Mesendoderm (in vitro differentiated cells): ENCODE measurements at regions not wholly inside any gene's neighbourhood (a gene's known extent, or its start where the extent isn't known, plus 50 kb on each side); places are given as distances from the start of the nearest gene placed in this dataset.
A peak's percentile ranks its signal among the peaks of the same experiment; 100 is the strongest.

Experiments
- DNase-seq: peaks from one replicate; pipeline ENCODE4 v3.0.0; 2013
- H2AK5ac ChIP-seq: 2 replicates; pipeline ENCODE4 v1.6.1; 2013; ENCODE audit warnings: low read length, inconsistent platforms
- H2BK120ac ChIP-seq: 2 replicates; pipeline ENCODE4 v1.6.1; 2013; ENCODE audit warnings: low read depth, mild to moderate bottlenecking, low read length, moderate library complexity, mixed read lengths
- H2BK15ac ChIP-seq: replicated peaks from 2 replicates; pipeline ENCODE4 v1.6.1; 2013; ENCODE audit warnings: low read depth, mild to moderate bottlenecking, moderate library complexity
- H2BK5ac ChIP-seq: 2 replicates; pipeline ENCODE4 v1.6.1; 2013; ENCODE audit warnings: low read length, inconsistent platforms
- H3K18ac ChIP-seq: 2 replicates; pipeline ENCODE4 v1.6.1; 2013; ENCODE audit warnings: mild to moderate bottlenecking, low read length, mixed read lengths
- H3K23ac ChIP-seq: one replicate; pipeline ENCODE4 v1.6.1; 2013; ENCODE audit warnings: low read length
- H3K27ac ChIP-seq: 2 replicates; pipeline ENCODE4 v1.5.1; 2013; ENCODE audit warnings: low read depth, mild to moderate bottlenecking, inconsistent platforms, low read length, moderate library complexity
- H3K27me3 ChIP-seq: 2 replicates; pipeline ENCODE4 v1.6.1; 2013; ENCODE audit warnings: low read length, control low read depth, mild to moderate bottlenecking, inconsistent platforms; ENCODE audit not compliant: insufficient read depth, poor library complexity
- H3K36me3 ChIP-seq: 2 replicates; pipeline ENCODE4 v1.6.1; 2013; ENCODE audit warnings: low read length, inconsistent platforms; ENCODE audit not compliant: control insufficient read depth, insufficient read depth
- H3K4ac ChIP-seq: one replicate; pipeline ENCODE4 v1.6.1; 2013; ENCODE audit warnings: low read depth, mild to moderate bottlenecking, low read length, moderate library complexity
- H3K4me1 ChIP-seq: 2 replicates; pipeline ENCODE4 v1.6.1; 2013; ENCODE audit warnings: low read depth, low read length, inconsistent platforms; ENCODE audit not compliant: control insufficient read depth
- H3K4me2 ChIP-seq: 2 replicates; pipeline ENCODE4 v1.6.1; 2013; ENCODE audit warnings: low read length
- H3K4me3 ChIP-seq: 2 replicates; pipeline ENCODE4 v1.5.1; 2013; ENCODE audit warnings: mild to moderate bottlenecking, low read length
- H3K56ac ChIP-seq: one replicate; pipeline ENCODE4 v1.6.1; 2013; ENCODE audit warnings: low read length
- H3K79me1 ChIP-seq: 2 replicates; pipeline ENCODE4 v1.6.1; 2013; ENCODE audit warnings: low read length, inconsistent platforms
- H3K79me2 ChIP-seq: 2 replicates; pipeline ENCODE4 v1.6.1; 2013; ENCODE audit warnings: mild to moderate bottlenecking, low read length; ENCODE audit not compliant: control insufficient read depth, insufficient read depth
- H3K9ac ChIP-seq: 2 replicates; pipeline ENCODE4 v1.6.1; 2013; ENCODE audit warnings: low read length, inconsistent platforms
- H4K5ac ChIP-seq: one replicate; pipeline ENCODE4 v1.6.1; 2013; ENCODE audit warnings: low read length
- H4K8ac ChIP-seq: one replicate; pipeline ENCODE4 v1.6.1; 2013; ENCODE audit warnings: low read depth, mild to moderate bottlenecking, control low read depth, low read length, moderate library complexity
- WGBS: extraction: QIAGEN DNeasy Blood & Tissue Kit; methylation state at CpG from one replicate; pipeline ENCODE4 v1.1.7; 2013; ENCODE audit warnings: low lambda C conversion rate, missing lambda C conversion rate; ENCODE audit not compliant: insufficient coverage; ENCODE audit errors: extremely low coverage; 5-methylcytosine and 5-hydroxymethylcytosine counted together

DNA sequence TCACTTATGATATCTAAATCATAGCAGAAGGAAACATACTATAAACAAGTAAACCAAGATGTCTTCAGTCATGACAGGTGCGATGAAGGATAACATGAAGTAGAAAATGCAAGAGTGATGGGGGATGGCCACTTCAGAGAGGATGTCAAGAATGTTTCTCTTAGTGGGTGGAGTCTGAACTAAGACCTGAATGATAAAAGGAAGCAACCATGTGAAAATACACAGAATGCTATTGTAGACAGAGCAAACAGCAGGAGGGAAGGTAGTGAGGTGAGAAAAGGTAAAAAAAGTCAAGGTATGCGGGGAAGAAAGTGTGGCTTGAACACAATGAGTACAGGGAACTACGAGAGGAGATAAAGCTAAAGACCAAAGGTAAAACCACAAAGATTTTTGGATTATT, 341.6 kb downstream of the FBXO15 start:
- H4K8ac ChIP-seq = no peak overlapping the region
- no peak overlapping the region for H3K4me3 ChIP-seq
- H2AK5ac ChIP-seq = no peak overlapping the region
- no peaks in the 10 kb centered on the region for H3K79me1 ChIP-seq
- no peaks in the 10 kb centered on the region for H3K27me3 ChIP-seq
- H3K56ac ChIP-seq = no peak overlapping the region
- no peak overlapping the region for H3K4ac ChIP-seq
- no peak overlapping the region for H3K4me2 ChIP-seq
- peak; percentile 10 for DNase-seq
- H2BK120ac ChIP-seq = no peak overlapping the region
- H2BK5ac ChIP-seq = no peak overlapping the region
- no peak overlapping the region for H2BK15ac ChIP-seq
- no peaks in the 10 kb centered on the region for H3K79me2 ChIP-seq
- no peak overlapping the region for H4K5ac ChIP-seq
- no peak overlapping the region for H3K27ac ChIP-seq
- WGBS = no CpG with 5 or more reads among the region's 3 CpGs
- H3K36me3 ChIP-seq = no peaks in the 10 kb centered on the region
- no peaks in the 10 kb centered on the region for H3K4me1 ChIP-seq
- no peak overlapping the region for H3K18ac ChIP-seq
- H3K23ac ChIP-seq = no peak overlapping the region
- H3K9ac ChIP-seq = no peak overlapping the region

DNA sequence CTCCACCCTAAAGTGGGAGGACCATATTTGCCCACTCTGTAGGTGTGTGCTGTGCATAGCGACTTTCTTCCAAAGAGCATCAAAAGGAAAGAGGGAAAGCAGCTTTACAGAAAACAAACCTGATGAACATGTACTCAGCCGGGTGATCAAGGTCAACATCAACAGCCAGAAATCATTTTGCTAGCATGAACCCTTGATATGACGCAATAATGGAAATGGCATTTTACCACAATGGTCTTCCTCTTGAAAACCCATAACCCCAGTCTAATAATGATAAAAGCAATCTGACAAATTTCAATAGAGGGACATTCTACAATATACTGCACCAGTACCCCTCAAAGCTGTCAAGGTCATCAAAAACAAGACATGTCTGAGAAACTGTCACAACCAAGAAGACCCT, 350.2 kb downstream of the FBXO15 start:
- Histone ChIP-seq H3K27me3 (no peaks in the 10 kb centered on the region), H3K36me3 (no peaks in the 10 kb centered on the region), H2AK5ac (no peak overlapping the region), H3K4ac (no peak overlapping the region), H2BK15ac (no peak overlapping the region), H3K4me1 (no peaks in the 10 kb centered on the region), H3K79me1 (no peaks in the 10 kb centered on the region), H3K4me3 (no peak overlapping the region), H2BK120ac (no peak overlapping the region), H4K8ac (no peak overlapping the region), H3K4me2 (no peak overlapping the region), H3K27ac (no peak overlapping the region), H3K9ac (no peak overlapping the region), H3K18ac (no peak overlapping the region), H4K5ac (no peak overlapping the region), H3K23ac (no peak overlapping the region), H3K79me2 (no peaks in the 10 kb centered on the region), H3K56ac (no peak overlapping the region), H2BK5ac (no peak overlapping the region)
- no peak for DNase-seq
- no CpG with 5 or more reads among the region's 3 CpGs for WGBS

DNA sequence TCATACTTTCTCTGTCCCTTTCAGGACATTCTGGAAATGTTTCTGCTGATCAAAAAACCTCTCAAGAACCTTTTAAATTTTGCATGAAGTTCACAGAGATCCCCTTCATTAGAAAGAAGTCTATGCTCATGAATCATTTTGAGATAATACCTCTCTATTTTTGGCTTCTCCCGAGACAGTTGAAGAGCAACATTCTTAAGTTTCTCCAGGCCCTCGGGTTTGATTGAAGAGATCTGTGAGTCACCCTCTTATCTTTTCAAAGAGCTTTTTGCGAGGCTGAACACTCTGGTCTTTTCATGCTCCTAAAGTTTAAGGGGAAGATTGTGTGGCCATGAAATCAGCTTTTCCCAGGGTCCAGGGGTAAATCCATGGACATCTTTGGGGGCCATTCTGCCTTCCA, 354.2 kb downstream of the FBXO15 start:
- peak; percentile 42 for DNase-seq
- Histone ChIP-seq H2BK15ac (no peak overlapping the region), H3K4me1 (no peaks in the 10 kb centered on the region), H2BK5ac (no peak overlapping the region), H3K4ac (no peak overlapping the region), H3K4me3 (no peak overlapping the region), H3K18ac (no peak overlapping the region), H4K5ac (no peak overlapping the region), H4K8ac (no peak overlapping the region), H3K4me2 (no peak overlapping the region), H3K23ac (no peak overlapping the region), H2AK5ac (no peak overlapping the region), H3K79me2 (no peaks in the 10 kb centered on the region), H3K27ac (no peak overlapping the region), H3K27me3 (no peaks in the 10 kb centered on the region), H3K79me1 (no peaks in the 10 kb centered on the region), H3K56ac (no peak overlapping the region), H3K9ac (no peak overlapping the region), H2BK120ac (no peak overlapping the region), H3K36me3 (no peaks in the 10 kb centered on the region)
- WGBS = no CpG with 5 or more reads among the region's 3 CpGs

DNA sequence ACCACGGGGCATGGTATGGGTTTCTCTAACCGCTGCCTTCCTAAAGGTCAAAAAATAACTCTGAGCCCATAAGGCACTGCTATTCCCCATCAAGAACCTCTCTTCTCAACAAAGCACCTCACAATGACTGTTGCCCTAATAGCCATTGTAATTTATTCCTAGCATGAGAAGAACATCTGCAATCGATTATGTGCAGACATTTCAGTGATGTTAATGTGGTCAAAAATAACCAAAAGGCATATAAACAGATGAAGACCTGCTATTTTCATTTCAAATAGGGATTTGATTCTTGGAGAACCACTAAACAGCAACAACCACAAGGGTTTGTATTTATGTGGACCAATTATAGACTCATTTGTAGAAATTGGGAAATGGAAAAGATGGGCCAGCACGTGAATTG, 356.6 kb downstream of the FBXO15 start:
- no peaks in the 10 kb centered on the region for H3K79me1 ChIP-seq
- H3K9ac ChIP-seq = no peak overlapping the region
- no peaks in the 10 kb centered on the region for H3K4me1 ChIP-seq
- H3K27ac ChIP-seq = no peak overlapping the region
- H3K23ac ChIP-seq = no peak overlapping the region
- H4K5ac ChIP-seq = no peak overlapping the region
- no peaks in the 10 kb centered on the region for H3K79me2 ChIP-seq
- no peak overlapping the region for H2BK5ac ChIP-seq
- no peak overlapping the region for H2BK120ac ChIP-seq
- no peak overlapping the region for H3K4ac ChIP-seq
- H4K8ac ChIP-seq = no peak overlapping the region
- no peak for DNase-seq
- no peak overlapping the region for H3K4me3 ChIP-seq
- no CpG with 5 or more reads among the region's 4 CpGs for WGBS
- no peak overlapping the region for H3K18ac ChIP-seq
- H2AK5ac ChIP-seq = no peak overlapping the region
- H3K27me3 ChIP-seq = no peaks in the 10 kb centered on the region
- no peak overlapping the region for H3K56ac ChIP-seq
- no peak overlapping the region for H3K4me2 ChIP-seq
- H2BK15ac ChIP-seq = no peak overlapping the region
- no peaks in the 10 kb centered on the region for H3K36me3 ChIP-seq

DNA sequence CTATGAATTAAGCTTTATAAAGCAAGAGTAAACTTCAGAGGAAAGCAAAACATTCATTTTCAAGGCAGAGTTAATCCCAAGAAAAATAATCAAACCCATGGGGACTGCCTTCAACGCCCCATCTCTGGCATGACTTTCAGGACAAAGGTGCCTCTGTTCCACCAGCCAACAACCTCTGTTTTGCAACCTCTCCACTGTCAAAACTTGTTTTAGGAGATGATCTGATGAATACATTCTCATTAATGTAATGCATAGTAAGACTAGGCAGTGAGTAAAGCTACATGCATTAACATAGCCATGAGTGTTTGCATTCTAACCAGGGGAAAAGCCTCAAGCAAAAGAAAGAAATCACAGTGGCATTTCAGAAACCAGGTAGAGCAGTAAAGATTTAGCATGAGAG, 357.0 kb downstream of the FBXO15 start:
- WGBS = no CpG with 5 or more reads among the region's 1 CpG
- no peaks in the 10 kb centered on the region for H3K27me3 ChIP-seq
- H2BK5ac ChIP-seq = no peak overlapping the region
- H2AK5ac ChIP-seq = no peak overlapping the region
- no peak overlapping the region for H3K56ac ChIP-seq
- no peaks in the 10 kb centered on the region for H3K79me1 ChIP-seq
- H3K27ac ChIP-seq = no peak overlapping the region
- no peak overlapping the region for H3K23ac ChIP-seq
- no peak overlapping the region for H3K18ac ChIP-seq
- H4K5ac ChIP-seq = no peak overlapping the region
- no peak overlapping the region for H3K9ac ChIP-seq
- H3K4me2 ChIP-seq = no peak overlapping the region
- DNase-seq = no peak
- H3K36me3 ChIP-seq = no peaks in the 10 kb centered on the region
- no peak overlapping the region for H2BK15ac ChIP-seq
- no peak overlapping the region for H4K8ac ChIP-seq
- no peaks in the 10 kb centered on the region for H3K4me1 ChIP-seq
- H3K4ac ChIP-seq = no peak overlapping the region
- H3K79me2 ChIP-seq = no peaks in the 10 kb centered on the region
- H2BK120ac ChIP-seq = no peak overlapping the region
- no peak overlapping the region for H3K4me3 ChIP-seq

DNA sequence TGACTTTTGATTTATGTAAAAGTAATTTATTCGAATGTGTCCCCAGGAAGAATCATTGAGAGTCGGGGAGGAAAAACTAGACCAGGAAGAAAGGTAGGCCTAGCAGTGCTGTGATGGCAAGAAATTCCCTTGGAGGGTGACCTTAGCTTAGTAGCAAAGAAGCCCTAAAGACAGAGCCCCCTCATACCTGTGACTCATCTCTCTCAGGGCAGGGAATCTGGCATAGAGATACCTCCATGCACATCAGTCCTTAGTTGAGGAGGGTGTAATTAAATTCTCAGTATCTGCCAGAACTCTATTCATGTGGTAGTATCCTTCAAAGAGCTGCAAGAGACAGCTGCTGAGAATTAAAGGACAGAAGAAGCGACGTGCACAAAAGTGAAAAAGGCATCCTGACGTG, 360.3 kb downstream of the FBXO15 start:
- no peak overlapping the region for H2BK15ac ChIP-seq

More for the DNA sequence above, 360.3 kb downstream of the FBXO15 start:
- Histone ChIP-seq H4K5ac (no peak overlapping the region), H2AK5ac (no peak overlapping the region), H3K4me2 (no peak overlapping the region), H2BK5ac (no peak overlapping the region), H3K56ac (no peak overlapping the region), H3K4me3 (no peak overlapping the region), H3K4ac (no peak overlapping the region), H3K27ac (no peak overlapping the region), H3K79me2 (no peaks in the 10 kb centered on the region), H4K8ac (no peak overlapping the region), H3K23ac (no peak overlapping the region), H3K27me3 (no peaks in the 10 kb centered on the region), H2BK120ac (no peak overlapping the region), H3K9ac (no peak overlapping the region), H3K4me1 (no peaks in the 10 kb centered on the region), H3K79me1 (no peaks in the 10 kb centered on the region), H3K18ac (no peak overlapping the region), H3K36me3 (no peaks in the 10 kb centered on the region)
- DNase-seq = no peak
- WGBS = no CpG with 5 or more reads among the region's 5 CpGs
